HG02571 (cell line): ENCODE measurements at regions not wholly inside any gene's neighbourhood (a gene's known extent, or its start where the extent isn't known, plus 50 kb on each side); places are given as distances from the start of the nearest gene placed in this dataset.

Source experiments
- ATAC-seq: cut with Tn5 transposase; IDR thresholded peaks from one replicate; pipeline ENCODE4 v1.9.1; 2021; ENCODE audit warnings: mild to moderate bottlenecking, moderate library complexity; ENCODE audit not compliant: unreplicated experiment

DNA sequence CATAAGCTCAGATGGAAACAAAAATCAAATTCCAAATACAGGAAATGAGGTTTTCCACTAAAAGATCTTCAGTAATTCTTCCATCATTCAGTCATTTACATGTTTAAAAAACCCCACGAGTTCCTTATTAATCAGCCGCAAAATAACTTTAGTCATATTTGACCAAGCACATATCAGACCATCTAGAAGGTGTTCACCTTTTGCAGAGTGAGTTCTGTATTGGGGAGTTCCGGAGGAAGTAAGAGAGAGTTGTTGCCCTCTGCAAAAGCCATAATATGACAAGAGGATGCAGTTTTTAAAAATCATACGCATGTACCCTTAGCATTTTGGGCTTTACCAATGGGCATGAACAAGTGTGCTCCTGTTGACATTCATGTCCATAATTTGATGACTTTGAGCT lies 61.6 kb downstream of the CCR1 start:
- no peak for ATAC-seq

GRCh38 chr3:46146021-46146420 lies 62.1 kb downstream of the CCR1 start:
- ATAC-seq: no peak

DNA sequence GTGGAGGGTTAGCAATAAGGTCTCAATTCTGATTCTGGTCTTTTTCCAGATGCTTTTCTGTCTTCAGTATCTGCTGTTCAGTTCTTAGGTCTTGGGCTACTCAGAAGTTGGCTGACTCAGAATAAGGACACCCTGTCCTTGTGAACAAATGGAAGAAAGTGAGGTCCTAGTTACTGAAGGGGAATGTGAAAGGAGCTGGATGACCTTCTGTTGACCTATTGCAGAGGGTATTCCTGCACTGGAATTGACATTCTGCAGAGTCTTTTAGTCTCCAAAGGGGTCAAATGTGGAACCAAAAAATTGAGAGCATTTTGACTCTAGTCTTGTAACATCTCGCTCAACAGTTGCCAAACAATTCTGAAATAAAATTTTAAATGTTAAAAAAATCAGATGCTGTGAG lies 63.0 kb downstream of the CCR1 start:
- ATAC-seq: no peak

DNA sequence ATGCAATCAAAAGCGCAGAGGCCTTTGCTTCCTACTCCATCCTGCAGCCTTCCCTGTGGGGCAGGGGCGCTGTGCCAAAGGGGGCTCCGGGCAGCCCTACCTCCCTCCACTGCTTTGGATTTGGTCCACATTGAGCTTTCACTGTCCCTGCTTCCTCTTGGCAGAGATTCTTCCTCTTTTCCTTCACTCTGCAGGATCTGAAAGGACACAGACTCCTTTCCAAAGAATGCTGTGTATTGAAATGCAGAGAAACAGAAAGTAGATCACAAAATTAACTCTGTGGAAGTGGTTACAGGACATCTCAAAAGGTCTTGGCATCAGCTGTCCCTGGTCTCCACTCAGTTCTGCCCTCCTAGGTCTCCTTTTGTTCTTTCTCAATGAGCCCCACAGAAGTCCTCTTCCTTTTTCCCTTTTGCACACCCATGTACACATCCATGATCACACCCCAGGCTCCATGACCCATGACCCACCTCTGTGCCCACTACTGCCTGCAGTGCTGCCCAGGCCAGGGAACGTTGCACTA lies 64.1 kb downstream of the CCR1 start:
- no peak for ATAC-seq

- no peak for ATAC-seq
Observed at GRCh38 chr3:46141813-46142212, 66.3 kb downstream of the CCR1 start.

DNA sequence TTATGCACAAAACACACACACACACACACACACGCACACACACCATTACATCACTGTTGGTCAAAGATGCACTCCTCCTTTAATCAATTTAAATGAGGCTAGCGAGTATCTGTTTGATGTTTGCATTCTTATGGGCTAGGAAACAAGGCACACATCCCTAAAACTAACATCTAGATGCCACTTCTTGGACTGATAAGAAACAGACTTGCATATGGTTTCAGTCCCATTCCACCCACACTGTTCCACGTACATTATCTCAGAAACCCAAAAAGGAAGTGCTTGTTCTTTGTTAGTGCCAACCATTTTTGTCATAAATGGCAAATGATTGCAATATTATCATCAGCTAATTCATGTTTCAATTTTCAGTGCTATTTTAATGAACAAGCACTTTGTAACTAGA lies 69.5 kb downstream of the CCR1 start:
- no peak for ATAC-seq

DNA sequence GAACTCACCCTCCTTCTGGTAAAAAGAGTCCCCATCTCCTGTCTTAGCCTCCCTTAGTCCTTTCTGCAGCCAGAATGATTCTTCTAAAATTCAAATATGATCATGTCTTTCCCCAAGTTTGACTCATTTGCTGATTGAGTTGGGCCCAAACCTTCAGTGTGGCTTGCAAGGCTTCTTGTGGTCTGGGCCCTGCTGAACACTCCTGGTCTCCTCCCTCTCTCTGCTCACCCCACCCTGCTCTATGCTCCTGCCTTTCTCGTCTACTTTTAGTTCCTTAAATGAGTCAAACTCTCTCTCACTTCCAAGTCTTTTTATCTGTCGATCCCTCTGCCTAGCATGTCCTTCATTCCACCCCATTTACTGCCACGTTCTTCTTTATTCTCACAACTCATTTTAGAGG lies 72.6 kb downstream of the CCR1 start:
- no peak for ATAC-seq

DNA sequence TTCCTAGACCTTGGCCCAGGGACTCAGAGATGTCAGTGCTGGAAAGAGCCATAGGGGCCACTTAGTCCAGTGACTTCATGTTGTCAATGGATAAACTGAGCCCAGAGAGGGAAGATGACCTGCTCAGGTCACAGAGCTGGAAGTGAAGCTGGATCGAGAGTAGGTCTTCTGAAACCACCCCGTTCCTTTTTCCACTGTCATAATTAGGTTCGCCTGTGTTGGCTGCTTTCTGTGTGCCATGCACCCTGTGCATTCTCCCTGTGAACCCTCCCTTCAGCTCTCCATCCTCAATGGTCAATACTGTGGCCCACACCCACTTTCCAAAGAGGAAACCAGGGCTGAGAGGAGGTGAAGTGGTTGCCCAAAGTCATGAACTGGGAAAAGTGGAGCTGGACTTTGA lies 74.8 kb downstream of the CCR1 start:
- ATAC-seq: no peak

- no peak for ATAC-seq
Observed at GRCh38 chr3:46132565-46132964, 75.5 kb downstream of the CCR1 start.

DNA sequence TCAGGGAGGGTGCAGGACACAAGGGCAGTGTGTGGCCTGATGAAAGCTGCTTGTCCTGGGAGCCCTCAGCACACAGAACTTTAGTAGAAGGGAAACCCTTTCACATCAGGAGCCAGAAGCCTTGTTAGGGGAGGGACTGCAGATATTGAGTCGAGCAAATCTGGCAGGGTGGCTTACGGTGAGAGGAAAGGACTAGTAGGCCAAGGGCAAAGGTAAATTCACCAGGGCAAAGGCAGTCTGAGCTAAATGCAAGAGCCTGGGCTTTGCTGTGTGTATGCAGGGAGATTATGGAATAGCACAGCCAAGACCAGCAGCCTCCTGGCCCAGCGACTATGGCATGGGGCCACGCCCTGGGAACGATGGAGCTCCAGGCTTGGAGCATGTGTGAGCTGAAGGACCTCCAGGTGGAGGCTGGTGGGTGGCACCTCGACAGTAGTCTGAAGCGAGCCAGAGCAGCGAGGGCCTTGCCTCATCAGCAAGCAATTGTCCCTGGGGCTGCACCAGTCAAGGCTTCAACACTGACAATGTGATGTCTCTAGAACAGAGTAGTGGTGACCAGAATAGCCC lies 76.1 kb downstream of the CCR1 start:
- ATAC-seq: no peak

DNA sequence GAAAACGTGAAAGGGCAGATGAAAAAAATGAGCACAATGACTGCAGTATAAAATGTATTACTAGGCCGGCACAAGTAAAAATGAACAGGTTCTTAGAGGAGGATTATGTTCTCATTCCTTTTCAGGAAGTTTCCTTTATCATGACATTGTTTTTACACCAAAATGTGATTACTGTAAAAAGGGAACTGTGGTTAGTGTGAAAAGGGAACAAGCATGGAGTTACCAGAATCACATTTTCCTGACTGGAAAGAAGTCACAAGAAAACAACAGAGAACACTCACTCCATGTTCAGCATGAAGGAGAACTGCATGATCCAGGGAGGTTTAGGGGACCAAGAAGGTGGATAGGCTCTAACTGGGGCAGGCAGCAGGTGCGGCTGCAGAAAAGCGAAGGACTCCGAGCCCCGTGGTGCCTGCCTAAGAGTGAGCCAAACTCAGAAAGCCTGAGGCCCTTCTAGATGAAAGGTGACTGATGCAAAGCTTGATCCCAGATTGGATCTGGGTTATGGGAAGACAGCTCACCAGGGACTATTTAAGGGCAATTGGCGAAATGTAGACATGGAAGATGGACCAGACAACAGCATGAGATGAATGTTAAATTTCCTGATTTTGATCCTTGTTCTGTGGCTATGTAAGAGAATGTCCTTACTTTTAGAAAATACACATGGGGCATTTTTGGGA lies 77.3 kb downstream of the CCR1 start:
- no peak for ATAC-seq

DNA sequence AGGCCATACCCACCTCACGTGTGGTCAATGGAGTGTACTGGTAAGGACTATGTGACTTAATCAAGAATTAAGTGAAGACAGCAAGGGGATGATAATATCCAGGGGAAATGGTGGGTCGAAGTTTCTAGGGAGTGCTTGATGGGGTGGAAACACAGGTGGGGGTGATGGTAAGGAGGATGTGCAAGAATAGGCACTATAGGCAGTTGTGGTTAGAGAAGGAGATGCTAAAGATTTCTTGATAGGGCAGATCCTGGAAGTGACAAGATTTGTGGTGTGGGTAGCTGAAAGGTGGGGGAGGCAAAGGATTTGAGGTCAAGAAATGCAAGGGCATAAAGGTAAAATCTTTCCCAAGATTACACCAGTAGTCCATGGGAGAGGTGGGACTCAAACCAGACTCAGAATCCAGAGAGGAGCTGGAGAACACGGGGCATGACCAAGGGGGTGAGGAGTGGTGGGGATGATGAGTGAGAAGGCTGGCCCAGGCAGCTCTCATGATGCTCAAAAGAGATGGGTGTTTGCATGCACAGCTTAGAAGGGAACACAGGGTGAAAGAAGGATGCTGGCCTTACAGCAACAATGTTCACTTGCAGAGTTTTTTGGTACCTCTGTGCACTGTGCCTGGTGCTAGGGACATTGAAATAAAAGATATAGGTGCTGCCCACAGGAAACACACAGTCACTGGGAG lies 78.4 kb downstream of the CCR1 start:
- no peak for ATAC-seq

GRCh38 chr3:46127503-46127902 lies 80.6 kb downstream of the CCR1 start:
- no peak for ATAC-seq

DNA sequence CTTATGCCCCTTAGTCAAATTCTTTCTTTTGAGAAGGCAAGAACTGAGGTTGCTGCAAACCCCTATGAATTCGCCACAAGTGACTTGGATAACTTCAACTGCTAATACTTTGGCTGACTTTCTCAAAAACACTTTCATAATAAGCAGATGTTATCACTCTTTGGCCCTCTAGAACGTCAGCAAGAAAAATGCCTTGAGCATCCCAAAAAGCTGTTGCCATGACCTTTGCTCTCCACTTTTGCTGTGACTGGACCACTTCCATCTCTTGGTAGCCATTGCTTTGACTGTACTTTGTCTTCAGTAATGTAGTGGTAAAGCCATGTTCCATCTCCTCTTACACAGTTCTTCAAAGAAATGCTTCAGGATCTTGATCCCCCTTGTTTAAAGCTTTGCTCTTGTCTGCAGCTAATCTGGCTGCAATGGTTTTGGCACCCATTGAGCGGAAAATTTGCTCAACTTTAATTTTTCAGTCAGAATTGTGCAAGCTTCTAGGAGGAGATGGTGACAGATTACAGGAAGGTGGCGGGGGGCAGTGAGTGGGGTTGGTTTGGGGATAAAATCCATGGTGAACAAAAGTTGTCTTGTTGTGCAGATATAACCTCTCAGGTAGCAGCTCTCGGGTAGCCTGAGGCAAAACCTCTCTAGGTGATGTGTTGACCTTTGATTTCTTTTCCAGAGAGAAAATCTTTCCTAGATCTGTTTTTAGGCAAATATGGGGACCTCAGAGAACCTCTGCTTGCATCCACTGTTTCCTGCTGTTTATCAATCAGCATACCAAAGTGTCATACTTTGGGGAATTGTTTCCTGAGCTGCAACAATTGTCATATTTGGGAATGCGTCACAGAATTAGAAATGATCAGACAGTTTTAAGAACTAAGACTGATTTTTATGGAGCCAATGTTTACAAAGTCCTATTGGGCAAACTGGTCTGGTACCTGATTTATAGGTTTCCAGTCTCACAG lies 83.6 kb downstream of the CCR1 start:
- ATAC-seq: no peak

- no peak for ATAC-seq
Observed at GRCh38 chr3:46123646-46124045, 84.5 kb downstream of the CCR1 start.

DNA sequence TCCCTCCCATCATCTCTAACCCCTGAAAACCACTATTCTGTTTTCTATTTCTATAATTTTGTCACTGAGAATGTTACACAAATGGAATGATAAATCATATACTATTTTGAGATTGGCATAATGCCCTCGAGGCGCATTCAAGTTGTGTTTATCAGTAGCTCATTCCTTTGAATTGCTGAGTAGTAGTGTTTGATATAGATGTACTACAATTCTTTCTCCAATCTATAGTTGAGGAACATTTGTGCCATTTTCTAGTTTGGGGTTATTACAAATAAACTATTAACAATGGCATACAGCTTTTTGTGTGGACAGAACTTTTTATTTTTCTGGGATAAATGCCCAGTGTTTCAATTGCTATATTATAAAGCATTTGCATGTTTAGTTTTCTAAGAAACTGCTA lies 86.0 kb downstream of the CCR1 start:
- ATAC-seq: no peak

- no peak for ATAC-seq
Observed at GRCh38 chr3:46120983-46121382, 87.1 kb downstream of the CCR1 start.

- no peak for ATAC-seq
Observed at GRCh38 chr3:46119709-46120498, 88.2 kb downstream of the CCR1 start.

DNA sequence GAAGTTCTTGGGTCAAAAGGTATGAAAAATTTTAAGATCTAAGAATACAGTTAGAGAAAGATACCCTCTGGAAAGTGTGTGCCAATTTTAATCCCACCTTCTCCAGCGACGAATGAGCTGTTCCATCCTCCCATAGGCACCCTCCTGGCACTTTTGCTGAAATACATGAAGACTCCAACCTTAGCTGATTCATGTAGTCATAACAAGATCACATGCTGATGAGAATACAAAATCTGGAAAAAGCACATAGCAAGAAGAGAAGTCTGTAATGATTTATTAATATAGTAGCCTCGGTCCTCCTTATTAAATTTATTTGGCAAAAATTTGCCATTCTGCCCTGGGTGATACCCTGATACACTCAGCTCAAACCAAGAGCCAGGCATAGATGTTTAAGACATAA lies 88.9 kb downstream of the CCR1 start:
- no peak for ATAC-seq

DNA sequence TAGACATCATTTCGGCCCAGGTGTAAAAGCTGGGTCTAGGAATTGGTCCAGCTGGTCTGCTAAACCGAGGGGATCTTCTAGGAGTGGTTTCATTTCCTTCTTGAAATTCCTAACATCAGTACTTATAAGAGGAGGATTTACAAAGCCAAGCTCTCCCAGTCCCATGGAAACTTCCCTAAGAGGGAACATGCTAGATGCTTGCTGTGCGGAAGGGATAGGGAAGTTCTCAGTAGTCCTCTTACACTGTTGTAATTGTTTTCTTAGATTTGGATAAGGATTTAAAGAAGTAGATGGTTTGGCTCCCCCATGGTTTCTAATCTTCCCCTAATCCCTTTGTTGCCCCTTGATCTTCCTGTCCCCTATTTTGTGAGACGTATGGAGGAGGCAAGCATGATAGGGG lies 89.7 kb upstream of the XCR1 start:
- no peak for ATAC-seq
